Lung (tissue), 11 donors: ENCODE measurements at regions not wholly inside any gene's neighbourhood (a gene's known extent, or its start where the extent isn't known, plus 50 kb on each side); places are given as distances from the start of the nearest gene placed in this dataset.

ENCODE experiments used
- ATAC-seq: fragments of 200-7000 bp; cut with Tn5 transposase; one replicate; pipeline ENCODE4 v1.9.1; 2020; ENCODE audit warnings: moderate number of reproducible peaks; ENCODE audit not compliant: insufficient read depth, low FRiP score
- DNase-seq, 3 donors: peaks; one replicate each; pipeline ENCODE4 v3.0.0-alpha.2; 2013 to 2017
- H3K27ac ChIP-seq, 2 donors: one replicate each; pipeline ENCODE4 v1.5.1; 2013; ENCODE audit warnings: mild to moderate bottlenecking in 2 of 2, moderate library complexity in 2 of 2, control low read depth in 1 of 2, inconsistent platforms in 1 of 2, low read depth in 1 of 2, low read length in 1 of 2
- H3K27me3 ChIP-seq, 3 donors: one replicate each; pipeline ENCODE4 v1.5.1; 2013; ENCODE audit warnings: low read length in 2 of 3; ENCODE audit not compliant: control insufficient read depth in 3 of 3, insufficient read depth in 3 of 3
- H3K36me3 ChIP-seq, 4 donors: one replicate each; pipeline ENCODE4 v1.5.1; 2013; ENCODE audit warnings: low read length in 4 of 4, mild to moderate bottlenecking in 1 of 4, moderate library complexity in 1 of 4; ENCODE audit not compliant: control insufficient read depth in 4 of 4, insufficient read depth in 4 of 4
- H3K4me1 ChIP-seq, 5 donors: one replicate each; pipeline ENCODE4 v1.5.1; 2013; ENCODE audit warnings: low read length in 5 of 5, mild to moderate bottlenecking in 2 of 5, moderate library complexity in 1 of 5; ENCODE audit not compliant: control insufficient read depth in 5 of 5, insufficient read depth in 5 of 5
- H3K4me3 ChIP-seq: one replicate; pipeline ENCODE4 v1.5.1; 2013; ENCODE audit warnings: mild to moderate bottlenecking, control low read depth, moderate library complexity
- H3K9ac ChIP-seq, 2 donors: one replicate each; pipeline ENCODE4 v1.5.1; 2013; ENCODE audit warnings: low read length in 2 of 2, control low read depth in 1 of 2; ENCODE audit not compliant: insufficient read depth in 1 of 2
- H3K9me3 ChIP-seq, 4 donors: one replicate each; pipeline ENCODE4 v1.5.1; 2013; ENCODE audit warnings: low read length in 3 of 4, mild to moderate bottlenecking in 1 of 4, moderate library complexity in 1 of 4; ENCODE audit not compliant: control insufficient read depth in 4 of 4, insufficient read depth in 3 of 4
- CTCF ChIP-seq: IDR thresholded peaks from 2 replicates; pipeline ENCODE4 v1.5.1; 2012; ENCODE audit warnings: mild to moderate bottlenecking; ENCODE audit errors: control extremely low read depth, extremely low read depth
- WGBS, 2 donors: extraction: QIAGEN DNeasy Blood & Tissue Kit; methylation state at CpG; one replicate each; pipeline ENCODE4 v1.1.7; 2013; 5-methylcytosine and 5-hydroxymethylcytosine counted together
- donor health status: control.
- donor health status: control.
- donor health status: Bipolar disorder and iron deficiency.
- donor health status: healthy.
- donor health status: DM: yes; HTN: yes; CAD: no.

GRCh38 chr1:217010253-217010652 lies 287.0 kb upstream of the ESRRG start:
- Histone ChIP-seq H3K27ac (no peak overlapping the region), H3K27me3 (no peaks in the 10 kb centered on the region), H3K36me3 (no peaks in the 10 kb centered on the region), H3K9ac (no peak overlapping the region), H3K4me1 (peaks cover 0 to 3% (median 0%) of the 10 kb centered on the region in 5 donors), H3K4me3 (no peak overlapping the region), H3K9me3 (no peaks in the 10 kb centered on the region)
- WGBS, 2 donors: 88 to 93% methylated on average over 2 of the region's 2 CpGs
- no peak for DNase-seq
- no peak for ATAC-seq
- TF ChIP-seq CTCF: no peak

DNA sequence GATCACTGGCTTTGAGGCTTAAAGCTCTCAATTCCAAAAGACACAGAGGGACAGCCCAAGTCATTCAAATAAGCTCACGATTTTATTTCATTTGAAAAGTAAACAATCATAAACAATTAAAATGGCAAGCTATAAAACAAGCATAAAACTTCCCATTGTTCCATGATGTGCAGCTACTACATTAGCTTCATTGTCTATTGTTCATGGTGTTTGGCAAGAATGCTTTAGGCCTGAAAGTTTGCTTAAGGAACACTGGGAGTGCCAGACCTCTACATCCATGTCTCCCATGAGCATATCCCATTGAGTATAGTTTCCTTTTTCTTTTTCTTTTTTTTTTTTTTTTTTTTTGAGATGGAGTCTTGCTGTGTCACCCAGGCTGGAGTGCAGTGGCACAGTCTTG lies 286.1 kb upstream of the ESRRG start:
- WGBS, 2 donors: 58 to 84% methylated on average over 1 of the region's 1 CpG
- no peak for ATAC-seq

DNA sequence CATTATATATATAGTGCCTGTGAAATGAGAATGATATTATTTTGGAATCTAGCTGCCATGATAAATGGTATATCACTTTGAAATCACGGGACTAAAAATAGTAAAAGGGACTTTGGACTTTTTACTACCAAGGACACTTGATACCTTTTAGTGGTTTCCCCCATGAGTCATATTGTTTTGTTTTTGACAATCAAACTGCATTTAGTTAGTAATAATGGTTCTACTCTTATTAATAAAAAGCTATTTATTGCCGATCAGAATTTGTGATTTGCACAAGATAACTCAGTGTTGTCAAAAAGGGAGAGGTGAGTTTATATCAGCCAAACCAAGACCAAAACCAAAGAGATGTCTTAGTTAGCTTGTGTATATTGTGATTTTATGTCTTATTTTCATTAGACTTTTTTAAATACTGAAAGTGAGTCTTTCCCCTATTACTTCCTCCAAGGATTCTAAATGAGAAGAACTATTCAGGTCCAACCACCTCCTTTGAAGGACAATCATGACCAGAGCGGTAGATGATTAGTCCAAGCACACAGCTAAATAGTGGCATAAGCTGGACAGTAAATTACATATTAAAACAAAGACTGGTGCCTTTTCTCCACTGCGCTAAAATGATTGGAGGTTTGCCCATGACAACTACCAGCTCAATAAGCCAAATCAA lies 281.7 kb upstream of the ESRRG start:
- H3K4me3 ChIP-seq: no peak overlapping the region
- H3K27ac ChIP-seq: no peak overlapping the region
- no peaks in the 10 kb centered on the region for H3K36me3 ChIP-seq
- H3K4me1 ChIP-seq: peaks cover 0 to 3% (median 0%) of the 10 kb centered on the region in 5 donors
- WGBS, 2 donors: 68 to 70% methylated on average over 4 of the region's 4 CpGs
- ATAC-seq: no peak
- no peak for TF ChIP-seq CTCF
- no peak overlapping the region for H3K9ac ChIP-seq
- no peaks in the 10 kb centered on the region for H3K27me3 ChIP-seq
- H3K9me3 ChIP-seq: no peaks in the 10 kb centered on the region
- no peak for DNase-seq

More for the DNA sequence above, 286.1 kb upstream of the ESRRG start:
- H3K36me3 ChIP-seq: no peaks in the 10 kb centered on the region
- no peak for DNase-seq
- no peak for TF ChIP-seq CTCF
- no peaks in the 10 kb centered on the region for H3K9me3 ChIP-seq
- H3K27ac ChIP-seq: no peak overlapping the region
- no peak overlapping the region for H3K4me3 ChIP-seq
- H3K4me1 ChIP-seq: peaks cover 0 to 4% (median 0%) of the 10 kb centered on the region in 5 donors
- no peak overlapping the region for H3K9ac ChIP-seq
- H3K27me3 ChIP-seq: no peaks in the 10 kb centered on the region

GRCh38 chr1:217003355-217003754 lies 280.1 kb upstream of the ESRRG start:
- ATAC-seq: no peak
- H3K4me3 ChIP-seq: no peak overlapping the region
- H3K4me1 ChIP-seq: peaks cover 0 to 3% (median 0%) of the 10 kb centered on the region in 5 donors
- H3K27me3 ChIP-seq: no peaks in the 10 kb centered on the region
- WGBS, 2 donors: 83 to 85% methylated on average over 1 of the region's 1 CpG
- TF ChIP-seq CTCF: no peak
- no peaks in the 10 kb centered on the region for H3K36me3 ChIP-seq
- no peak overlapping the region for H3K27ac ChIP-seq
- no peaks in the 10 kb centered on the region for H3K9me3 ChIP-seq
- no peak overlapping the region for H3K9ac ChIP-seq
- DNase-seq: no peak
